HepG2 (cell line): ENCODE measurements at regions not wholly inside any gene's neighbourhood (a gene's known extent, or its start where the extent isn't known, plus 50 kb on each side); places are given as distances from the start of the nearest gene placed in this dataset.

Experiments used
- ATAC-seq: fragments of 200-7000 bp; cut with Tn5 transposase; 3 replicates; pipeline ENCODE4 v1.9.1; 2020; ENCODE audit warnings: mild to moderate bottlenecking, moderate library complexity
- BruUV-seq: library from RNA; stranded (reverse); fragments of 400-500 nt; replicated peaks from 2 replicates; lab custom pipeline; 2021; lab: Mats Ljungman, UMichigan
- CTCF ChIA-PET: fragments of 300-600 bp; formaldehyde crosslinking; extraction: SDS; loops from one replicate; lab custom pipeline; 2021; ENCODE audit warnings: low total read pairs, inconsistent platforms, low intra/inter-chr PET ratio; lab: Yijun Ruan, JAX
- POLR2A ChIA-PET: fragments of 350-600 bp; sonication (Branson Sonifier 250); formaldehyde crosslinking; loops from one replicate; lab custom pipeline; 2020; ENCODE audit warnings: antibody characterized with exemption, inconsistent platforms; lab: Yijun Ruan, JAX
- DNase-seq: peaks from one replicate; pipeline ENCODE4 v3.0.0-alpha.2; 2015; ENCODE audit warnings: low spot score
- FAIRE-seq: peaks from 3 replicates; lab custom pipeline; 2011; peaks lifted over from hg19 to GRCh38; lab: Jason Lieb, UNC
- H2AFZ ChIP-seq: one replicate; pipeline ENCODE4 v1.6.1; 2011; ENCODE audit warnings: low read length, inconsistent platforms
- H3K27ac ChIP-seq: fragments of 300-600 bp; 3 replicates; pipeline ENCODE4 v1.8.0; 2011; ENCODE audit warnings: mixed run types, mild to moderate bottlenecking, mixed read lengths, low read length, inconsistent platforms; ENCODE audit not compliant: insufficient read depth; ENCODE audit errors: extremely low read length
- H3K27me3 ChIP-seq, 2 experiments: fragments of 200-600 bp in 1 of 2; 2 replicates in 1 of 2; 3 replicates in 1 of 2; pipeline versions ENCODE4 v1.6.0 to v1.8.0; 2011; ENCODE audit warnings: low read length in 2 of 2, mild to moderate bottlenecking in 2 of 2, moderate library complexity in 2 of 2, inconsistent platforms in 1 of 2; ENCODE audit not compliant: insufficient read depth in 2 of 2, control insufficient read depth in 1 of 2
- H3K36me3 ChIP-seq, 2 experiments: fragments of 200-600 bp in 1 of 2; replicated peaks in 1 of 2; 2 replicates in 1 of 2; 3 replicates in 1 of 2; pipeline versions ENCODE4 v1.5.1 to v1.8.0; 2011; ENCODE audit warnings: low read length in 2 of 2, inconsistent platforms in 1 of 2; ENCODE audit not compliant: insufficient read depth in 2 of 2, control insufficient read depth in 1 of 2
- H3K4me1 ChIP-seq: 2 replicates; pipeline ENCODE4 v1.5.1; 2012; ENCODE audit warnings: low read length, inconsistent platforms; ENCODE audit not compliant: insufficient read depth
- H3K4me2 ChIP-seq: 2 replicates; pipeline ENCODE4 v1.6.0; 2011; ENCODE audit warnings: low read depth, low read length, inconsistent platforms
- H3K4me3 ChIP-seq, 3 experiments: fragments of 200-600 bp in 1 of 3; sonication (generic), shearing (Covaris generic) in 1 of 3; replicated peaks in 1 of 3; 2 replicates each; pipeline ENCODE4 v1.5.1; 2011 to 2016; ENCODE audit warnings: low read length in 3 of 3, inconsistent platforms in 2 of 3, low read depth in 2 of 3, mild to moderate bottlenecking in 2 of 3, control low read depth in 1 of 3, mixed read lengths in 1 of 3; ENCODE audit not compliant: insufficient read depth in 1 of 3
- H3K79me2 ChIP-seq: one replicate; pipeline ENCODE4 v1.6.1; 2011; ENCODE audit warnings: low read length, inconsistent platforms; ENCODE audit not compliant: insufficient read depth
- H3K9ac ChIP-seq: 2 replicates; pipeline ENCODE4 v1.6.0; 2011; ENCODE audit warnings: mild to moderate bottlenecking, low read depth, low read length, inconsistent platforms; ENCODE audit not compliant: insufficient read depth
- H3K9me3 ChIP-seq: 2 replicates; pipeline ENCODE4 v1.5.1; 2012; ENCODE audit warnings: mild to moderate bottlenecking, low read length
- H4K20me1 ChIP-seq: 2 replicates; pipeline ENCODE4 v1.6.0; 2011; ENCODE audit warnings: inconsistent platforms, mild to moderate bottlenecking, low read length, moderate library complexity; ENCODE audit not compliant: insufficient read depth
- WGBS: methylation state at CpG from one replicate; pipeline ENCODE4 v1.1.6; 2017; ENCODE audit warnings: low lambda C conversion rate; 5-methylcytosine and 5-hydroxymethylcytosine counted together
- in situ Hi-C: cut with HindIII; loops from 2 replicates; pipeline ENCODE4 v1.10.0; 2017; ENCODE audit warnings: low pct_unique_long_range_greater_than_20kb; ENCODE audit not compliant: extremely low pct_ligation_motif_present
- intact Hi-C: fragments of 100-400 bp; cut with micrococcal nuclease; formaldehyde crosslinking; loops from one replicate; pipeline ENCODE4 v1.10.0; 2022; ENCODE audit not compliant: unreplicated experiment
- TF ChIP-seq, protein P1 (sequence below), 2 experiments: sonication (generic) in 1 of 2; formaldehyde crosslinking in 1 of 2; IDR thresholded peaks; 2 replicates each; pipeline versions ENCODE4 v1.4.0 to v1.6.1; 2016 to 2020; ENCODE audit warnings: borderline replicate concordance in 1 of 2, low read depth in 1 of 2, mild to moderate bottlenecking in 1 of 2, missing genetic modification reagents in 1 of 2
- TF ChIP-seq, protein P2 (sequence below): sonication (generic); formaldehyde crosslinking; IDR thresholded peaks from 2 replicates; pipeline ENCODE4 v1.5.0; 2020; ENCODE audit warnings: mild to moderate bottlenecking, missing genetic modification reagents, borderline replicate concordance
- TF ChIP-seq, protein P3 (sequence below): sonication (generic); formaldehyde crosslinking; IDR thresholded peaks from 2 replicates; pipeline ENCODE4 v1.5.0; 2020; ENCODE audit warnings: mild to moderate bottlenecking, missing genetic modification reagents

DNA sequence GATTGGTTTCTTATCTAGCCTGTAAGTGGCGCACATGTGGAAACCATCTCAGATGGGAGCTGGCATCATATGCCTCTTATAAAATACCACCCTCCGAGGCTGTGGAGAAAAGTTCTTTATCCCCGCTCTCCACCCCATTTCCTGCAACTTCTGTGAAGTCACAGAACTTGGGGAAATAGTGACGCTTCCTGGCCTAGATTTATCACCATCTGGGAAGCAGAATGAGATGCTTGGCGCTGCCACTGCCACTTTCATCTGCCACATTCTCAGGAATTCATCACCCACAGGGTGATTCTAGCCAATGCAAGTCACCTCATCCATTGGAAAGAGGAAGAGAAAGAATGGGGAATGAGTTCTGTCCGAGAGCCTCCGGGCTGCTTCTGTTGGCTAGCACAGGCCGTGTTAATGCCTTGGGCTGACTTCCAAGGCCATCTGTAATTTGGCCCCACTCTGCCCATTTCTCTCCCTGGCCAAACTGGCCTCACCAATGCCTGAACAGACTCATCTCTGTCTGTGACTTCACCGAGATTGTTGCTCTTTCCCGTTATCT is 148.8 kb upstream of the SOX4 start:
- H2AFZ ChIP-seq, result no peak overlapping the region
- H3K9ac ChIP-seq, result no peak overlapping the region
- no peak for FAIRE-seq
- H3K4me2 ChIP-seq, result no peak overlapping the region
- no peak for DNase-seq
- no peaks in the 10 kb centered on the region for H3K79me2 ChIP-seq
- ChIA-PET POLR2A (no interaction called here), CTCF (no interaction called here)
- no peaks in the 10 kb centered on the region for H4K20me1 ChIP-seq
- TF ChIP-seq, protein P1, sequence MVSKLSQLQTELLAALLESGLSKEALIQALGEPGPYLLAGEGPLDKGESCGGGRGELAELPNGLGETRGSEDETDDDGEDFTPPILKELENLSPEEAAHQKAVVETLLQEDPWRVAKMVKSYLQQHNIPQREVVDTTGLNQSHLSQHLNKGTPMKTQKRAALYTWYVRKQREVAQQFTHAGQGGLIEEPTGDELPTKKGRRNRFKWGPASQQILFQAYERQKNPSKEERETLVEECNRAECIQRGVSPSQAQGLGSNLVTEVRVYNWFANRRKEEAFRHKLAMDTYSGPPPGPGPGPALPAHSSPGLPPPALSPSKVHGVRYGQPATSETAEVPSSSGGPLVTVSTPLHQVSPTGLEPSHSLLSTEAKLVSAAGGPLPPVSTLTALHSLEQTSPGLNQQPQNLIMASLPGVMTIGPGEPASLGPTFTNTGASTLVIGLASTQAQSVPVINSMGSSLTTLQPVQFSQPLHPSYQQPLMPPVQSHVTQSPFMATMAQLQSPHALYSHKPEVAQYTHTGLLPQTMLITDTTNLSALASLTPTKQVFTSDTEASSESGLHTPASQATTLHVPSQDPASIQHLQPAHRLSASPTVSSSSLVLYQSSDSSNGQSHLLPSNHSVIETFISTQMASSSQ (IDR thresholded peaks at IDR 0.05; ENCODE audit: low read depth), result no peak
- TF ChIP-seq, protein P1 (CRISPR knock-in tag; IDR thresholded peaks at IDR 0.05; ENCODE audit: borderline replicate concordance), result no peak
- TF ChIP-seq, protein P2, sequence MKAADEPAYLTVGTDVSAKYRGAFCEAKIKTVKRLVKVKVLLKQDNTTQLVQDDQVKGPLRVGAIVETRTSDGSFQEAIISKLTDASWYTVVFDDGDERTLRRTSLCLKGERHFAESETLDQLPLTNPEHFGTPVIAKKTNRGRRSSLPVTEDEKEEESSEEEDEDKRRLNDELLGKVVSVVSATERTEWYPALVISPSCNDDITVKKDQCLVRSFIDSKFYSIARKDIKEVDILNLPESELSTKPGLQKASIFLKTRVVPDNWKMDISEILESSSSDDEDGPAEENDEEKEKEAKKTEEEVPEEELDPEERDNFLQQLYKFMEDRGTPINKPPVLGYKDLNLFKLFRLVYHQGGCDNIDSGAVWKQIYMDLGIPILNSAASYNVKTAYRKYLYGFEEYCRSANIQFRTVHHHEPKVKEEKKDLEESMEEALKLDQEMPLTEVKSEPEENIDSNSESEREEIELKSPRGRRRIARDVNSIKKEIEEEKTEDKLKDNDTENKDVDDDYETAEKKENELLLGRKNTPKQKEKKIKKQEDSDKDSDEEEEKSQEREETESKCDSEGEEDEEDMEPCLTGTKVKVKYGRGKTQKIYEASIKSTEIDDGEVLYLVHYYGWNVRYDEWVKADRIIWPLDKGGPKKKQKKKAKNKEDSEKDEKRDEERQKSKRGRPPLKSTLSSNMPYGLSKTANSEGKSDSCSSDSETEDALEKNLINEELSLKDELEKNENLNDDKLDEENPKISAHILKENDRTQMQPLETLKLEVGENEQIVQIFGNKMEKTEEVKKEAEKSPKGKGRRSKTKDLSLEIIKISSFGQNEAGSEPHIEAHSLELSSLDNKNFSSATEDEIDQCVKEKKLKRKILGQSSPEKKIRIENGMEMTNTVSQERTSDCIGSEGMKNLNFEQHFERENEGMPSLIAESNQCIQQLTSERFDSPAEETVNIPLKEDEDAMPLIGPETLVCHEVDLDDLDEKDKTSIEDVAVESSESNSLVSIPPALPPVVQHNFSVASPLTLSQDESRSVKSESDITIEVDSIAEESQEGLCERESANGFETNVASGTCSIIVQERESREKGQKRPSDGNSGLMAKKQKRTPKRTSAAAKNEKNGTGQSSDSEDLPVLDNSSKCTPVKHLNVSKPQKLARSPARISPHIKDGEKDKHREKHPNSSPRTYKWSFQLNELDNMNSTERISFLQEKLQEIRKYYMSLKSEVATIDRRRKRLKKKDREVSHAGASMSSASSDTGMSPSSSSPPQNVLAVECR (CRISPR knock-in tag), result no peak
- TF ChIP-seq, protein P3, sequence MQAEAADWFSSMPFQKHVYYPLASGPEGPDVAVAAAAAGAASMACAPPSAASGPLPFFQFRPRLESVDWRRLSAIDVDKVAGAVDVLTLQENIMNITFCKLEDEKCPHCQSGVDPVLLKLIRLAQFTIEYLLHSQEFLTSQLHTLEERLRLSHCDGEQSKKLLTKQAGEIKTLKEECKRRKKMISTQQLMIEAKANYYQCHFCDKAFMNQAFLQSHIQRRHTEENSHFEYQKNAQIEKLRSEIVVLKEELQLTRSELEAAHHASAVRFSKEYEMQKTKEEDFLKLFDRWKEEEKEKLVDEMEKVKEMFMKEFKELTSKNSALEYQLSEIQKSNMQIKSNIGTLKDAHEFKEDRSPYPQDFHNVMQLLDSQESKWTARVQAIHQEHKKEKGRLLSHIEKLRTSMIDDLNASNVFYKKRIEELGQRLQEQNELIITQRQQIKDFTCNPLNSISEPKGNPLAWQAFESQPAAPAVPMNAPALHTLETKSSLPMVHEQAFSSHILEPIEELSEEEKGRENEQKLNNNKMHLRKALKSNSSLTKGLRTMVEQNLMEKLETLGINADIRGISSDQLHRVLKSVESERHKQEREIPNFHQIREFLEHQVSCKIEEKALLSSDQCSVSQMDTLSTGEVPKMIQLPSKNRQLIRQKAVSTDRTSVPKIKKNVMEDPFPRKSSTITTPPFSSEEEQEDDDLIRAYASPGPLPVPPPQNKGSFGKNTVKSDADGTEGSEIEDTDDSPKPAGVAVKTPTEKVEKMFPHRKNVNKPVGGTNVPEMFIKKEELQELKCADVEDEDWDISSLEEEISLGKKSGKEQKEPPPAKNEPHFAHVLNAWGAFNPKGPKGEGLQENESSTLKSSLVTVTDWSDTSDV (CRISPR knock-in tag), result no peak
- no peak overlapping the region for H3K4me3 ChIP-seq
- no peak overlapping the region for H3K27ac ChIP-seq
- ATAC-seq, result no peak
- H3K9me3 ChIP-seq, result no peaks in the 10 kb centered on the region
- in situ Hi-C loops (no loop called here), intact Hi-C loops (no loop called here)
- peaks cover 3% of the 10 kb centered on the region for H3K4me1 ChIP-seq
- no peaks in the 10 kb centered on the region for H3K36me3 ChIP-seq
- peaks cover 0 to 6% of the 10 kb centered on the region in 2 experiments; a peak in 1 of 5 replicates for H3K27me3 ChIP-seq
- BruUV-seq, result no TSS peak
- WGBS, result 77% methylated on average over 10 of the region's 10 CpGs
